ENCODE measurements at regions not wholly inside any gene's neighbourhood (a gene's known extent, or its start where the extent isn't known, plus 50 kb on each side); places are given as distances from the start of the nearest gene placed in this dataset.
"Not testable (repeated sequence)": the region's sequence is repeated elsewhere in the genome, so short reads cannot be mapped to it uniquely, and the experiment has no call there.

GRCh38 chr9:73095425-73095824 is 56.2 kb upstream of the ANXA1 start:
- no peak for DNase-seq

- no peak for DNase-seq
These were observed 57.8 kb upstream of the ANXA1 start for GRCh38 chr9:73093740-73094379.

GRCh38 chr9:73093016-73093739 is 58.5 kb upstream of the ANXA1 start:
- no peak for DNase-seq

- DNase-seq: no peak
These were observed 59.8 kb upstream of the ANXA1 start for GRCh38 chr9:73091909-73092308.

GRCh38 chr9:73090214-73090613 is 61.5 kb upstream of the ANXA1 start:
- no peak for DNase-seq

- DNase-seq: no peak
These were observed 62.2 kb upstream of the ANXA1 start for GRCh38 chr9:73089304-73089985.

- DNase-seq: not testable (repeated sequence)
These were observed 63.8 kb upstream of the ANXA1 start for GRCh38 chr9:73087876-73088275.

- DNase-seq: no peak
These were observed 68.1 kb upstream of the ANXA1 start for GRCh38 chr9:73083519-73083918.

GRCh38 chr9:73081979-73082657 is 69.5 kb upstream of the ANXA1 start:
- DNase-seq: no peak

- DNase-seq: no peak
These were observed 71.5 kb upstream of the ANXA1 start for GRCh38 chr9:73080110-73080694.

GRCh38 chr9:73079326-73079725 is 72.3 kb upstream of the ANXA1 start:
- no peak for DNase-seq

- DNase-seq: no peak
These were observed 74.0 kb upstream of the ANXA1 start for GRCh38 chr9:73077625-73078030.

- DNase-seq: no peak
These were observed 74.7 kb upstream of the ANXA1 start for GRCh38 chr9:73076970-73077369.

- no peak for DNase-seq
These were observed 77.4 kb upstream of the ANXA1 start for GRCh38 chr9:73074176-73074708.

GRCh38 chr9:73073337-73074175 is 78.1 kb upstream of the ANXA1 start:
- DNase-seq: no peak

GRCh38 chr9:73067074-73067473 is 84.6 kb upstream of the ANXA1 start:
- DNase-seq: no peak

- no peak for DNase-seq
These were observed 86.2 kb upstream of the ANXA1 start for GRCh38 chr9:73065439-73065838.

GRCh38 chr9:73064315-73064714 is 87.3 kb upstream of the ANXA1 start:
- no peak for DNase-seq

GRCh38 chr9:73061146-73061545 is 90.5 kb upstream of the ANXA1 start:
- no peak for DNase-seq

GRCh38 chr9:73059247-73059646 is 92.4 kb upstream of the ANXA1 start:
- DNase-seq: no peak

GRCh38 chr9:73056245-73056644 is 95.4 kb upstream of the ANXA1 start:
- DNase-seq: no peak

GRCh38 chr9:73054091-73054490 is 97.6 kb upstream of the ANXA1 start:
- no peak for DNase-seq
